Iris pigment epithelial cell (primary cell): ENCODE measurements at regions not wholly inside any gene's neighbourhood (a gene's known extent, or its start where the extent isn't known, plus 50 kb on each side); places are given as distances from the start of the nearest gene placed in this dataset.
"Not testable (repeated sequence)": the region's sequence is repeated elsewhere in the genome, so short reads cannot be mapped to it uniquely, and the experiment has no call there.

ENCODE experiments used
- DNase-seq: peaks from one replicate; pipeline ENCODE4 v3.0.0-alpha.2; 2011; ENCODE audit warnings: low read depth

DNA sequence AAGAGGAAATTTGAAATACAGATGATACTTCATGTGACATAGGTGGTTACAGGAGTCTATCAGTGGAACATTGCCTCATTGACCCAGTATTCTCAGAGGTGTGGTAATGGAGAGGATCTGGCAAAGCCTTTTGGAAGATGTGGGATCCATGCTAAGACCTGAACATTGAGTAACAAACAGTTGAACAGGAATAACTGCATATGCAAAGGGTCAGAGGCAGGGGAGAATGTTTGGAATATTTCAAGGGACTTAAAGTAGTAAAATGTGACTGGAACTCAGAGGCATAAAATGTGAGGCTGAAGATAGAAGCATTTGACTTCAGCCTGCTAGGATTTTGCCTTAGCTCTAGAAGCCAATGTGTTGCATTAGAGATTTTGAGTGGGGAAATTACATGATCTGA, 300.2 kb upstream of the ETAA1 start:
- DNase-seq, result no peak

DNA sequence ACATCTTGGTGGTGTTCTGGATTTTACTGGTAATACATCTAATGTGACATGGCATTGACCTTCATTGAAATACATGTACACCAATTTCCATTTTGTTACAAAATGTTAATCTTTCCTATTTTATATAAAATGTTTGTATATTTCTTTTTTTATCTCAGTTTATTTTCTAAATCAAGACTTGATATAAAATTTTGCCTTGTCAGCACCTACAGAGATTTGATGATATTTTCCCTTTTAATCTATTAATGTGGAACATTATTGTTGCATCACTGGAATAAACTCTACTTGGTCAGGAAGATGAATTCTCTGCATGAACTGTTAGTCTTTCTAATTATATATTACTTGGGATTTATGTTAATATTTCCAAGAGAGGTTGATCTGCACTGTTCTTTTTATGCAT, 294.0 kb upstream of the ETAA1 start:
- no peak for DNase-seq

DNA sequence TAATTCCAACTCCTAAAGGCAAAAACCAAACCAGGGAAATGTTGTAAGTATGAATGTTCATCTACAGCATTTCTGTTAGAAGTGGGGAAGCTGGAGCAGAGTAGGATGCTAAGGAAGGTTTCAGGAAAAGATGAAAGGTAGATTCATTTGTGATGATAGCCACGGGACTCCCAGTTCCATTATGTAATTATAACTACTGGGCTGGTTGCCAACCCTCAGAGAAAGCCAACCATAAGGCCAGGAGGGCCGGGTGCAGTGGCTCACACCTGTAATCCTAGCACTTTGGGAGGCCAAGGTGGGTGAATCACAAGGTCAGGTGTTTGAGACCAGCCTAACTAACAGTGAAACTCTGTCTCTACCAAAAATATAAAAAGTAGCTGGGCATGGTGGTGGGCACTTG, 288.9 kb upstream of the ETAA1 start:
- DNase-seq, result no peak

DNA sequence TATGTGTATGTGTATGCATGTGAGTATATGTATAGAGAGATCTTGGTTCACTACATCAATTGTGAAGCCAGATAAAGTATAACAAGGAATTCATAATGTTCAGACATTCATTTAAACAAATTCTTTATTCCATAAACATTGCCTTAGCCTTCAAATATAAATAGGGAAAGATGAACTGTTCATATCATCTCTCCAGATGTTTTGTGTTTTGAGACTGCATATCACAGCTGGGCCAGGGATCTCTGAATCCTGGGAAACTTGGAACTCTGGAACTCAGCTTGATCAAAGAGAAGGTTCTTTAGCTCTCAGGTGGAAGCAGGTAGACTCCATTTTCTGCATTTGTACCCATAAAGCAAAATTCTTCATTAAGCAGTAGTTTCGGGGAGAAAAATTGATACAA, 272.6 kb upstream of the ETAA1 start:
- no peak for DNase-seq

DNA sequence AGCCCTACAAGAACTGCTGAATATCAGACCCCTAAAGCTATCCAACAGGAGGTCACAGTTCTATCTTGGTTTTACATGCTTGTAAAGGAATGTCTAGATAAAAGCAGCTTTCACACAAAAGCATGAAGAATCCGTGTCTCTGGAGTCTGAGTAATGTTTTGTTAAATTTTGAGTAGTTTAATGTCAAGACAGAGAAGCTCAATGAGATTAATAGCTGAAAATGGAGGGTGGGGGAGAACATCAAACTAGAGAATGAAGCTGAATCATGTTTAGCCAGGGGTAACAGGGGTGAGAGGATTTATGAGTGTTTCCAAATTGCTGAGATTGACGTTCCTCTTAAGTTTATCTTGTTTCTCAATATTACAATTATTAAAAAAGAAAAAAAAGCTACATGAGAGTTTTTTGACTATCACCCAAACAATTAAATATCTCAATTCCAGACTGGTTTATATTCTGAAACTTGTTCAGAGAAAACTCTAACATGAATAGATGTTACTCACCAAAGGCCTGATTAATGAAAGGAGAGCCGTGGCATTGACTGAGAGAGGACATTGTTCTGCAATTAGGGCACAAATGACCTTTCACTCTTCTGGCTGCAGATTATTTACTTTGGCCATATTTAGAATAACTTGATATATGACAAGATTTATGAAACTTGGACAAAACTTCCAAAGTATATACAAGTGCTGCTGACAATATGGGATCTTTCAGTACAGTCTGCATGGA, 266.4 kb upstream of the ETAA1 start:
- peak; percentile 66 for DNase-seq

DNA sequence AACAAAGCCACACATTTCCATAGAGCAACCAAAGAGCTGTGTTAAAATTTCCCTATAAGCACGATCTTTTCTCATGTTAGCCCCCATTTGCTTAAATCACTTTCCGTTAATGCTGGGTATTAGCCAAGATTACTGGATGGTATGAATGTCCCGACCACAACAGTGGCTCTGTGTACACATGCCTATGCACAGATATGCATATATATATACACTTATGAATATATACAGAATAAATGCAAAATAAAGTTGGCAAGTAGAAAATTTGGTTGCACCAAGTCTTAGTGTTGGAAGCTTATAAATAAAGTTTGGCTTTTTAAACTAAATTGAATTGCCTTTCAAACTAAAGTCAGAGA, 265.9 kb upstream of the ETAA1 start:
- DNase-seq, result no peak

DNA sequence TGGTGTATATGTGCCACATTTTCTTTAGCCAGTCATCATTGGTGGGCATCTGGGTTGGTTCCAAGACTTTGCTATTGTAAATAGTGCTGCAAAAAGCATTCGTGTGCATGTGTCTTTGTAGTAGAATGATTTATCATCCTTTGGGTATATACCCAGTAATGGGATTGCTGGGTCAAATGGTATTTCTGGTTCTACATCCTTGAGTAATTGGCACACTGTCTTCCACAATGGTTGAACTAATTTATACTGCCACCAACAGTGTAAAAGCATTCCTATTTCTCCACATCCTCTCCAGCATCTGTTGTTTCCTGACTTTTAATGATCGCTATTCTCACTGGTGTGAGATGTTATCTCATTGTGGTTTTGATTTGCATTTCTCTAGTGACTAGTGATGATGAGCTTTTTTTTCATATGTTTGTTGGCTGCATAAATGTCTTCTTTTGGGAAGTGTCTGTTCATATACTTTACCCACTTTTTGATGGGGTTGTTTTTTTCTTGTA, 264.6 kb upstream of the ETAA1 start:
- not testable (repeated sequence) for DNase-seq

DNA sequence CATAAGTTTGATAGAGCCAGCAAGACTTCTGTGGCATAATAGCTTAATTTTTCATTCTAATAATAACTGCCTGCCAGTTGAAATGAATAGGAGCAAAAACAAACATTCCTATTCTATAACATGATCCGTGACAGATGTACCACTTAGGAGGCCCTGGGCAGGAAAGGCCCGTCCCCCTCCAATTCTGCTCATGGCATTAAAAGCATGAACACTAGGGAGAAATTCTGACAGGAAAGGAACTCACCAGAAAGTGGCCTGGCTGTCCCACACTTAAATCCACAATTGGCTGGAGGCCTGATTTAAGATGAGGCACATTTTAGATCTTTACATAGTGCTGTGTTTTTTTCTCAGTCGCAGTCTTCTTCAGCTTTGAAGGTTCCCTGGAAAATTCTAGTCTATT, 261.9 kb upstream of the ETAA1 start:
- DNase-seq, result no peak

DNA sequence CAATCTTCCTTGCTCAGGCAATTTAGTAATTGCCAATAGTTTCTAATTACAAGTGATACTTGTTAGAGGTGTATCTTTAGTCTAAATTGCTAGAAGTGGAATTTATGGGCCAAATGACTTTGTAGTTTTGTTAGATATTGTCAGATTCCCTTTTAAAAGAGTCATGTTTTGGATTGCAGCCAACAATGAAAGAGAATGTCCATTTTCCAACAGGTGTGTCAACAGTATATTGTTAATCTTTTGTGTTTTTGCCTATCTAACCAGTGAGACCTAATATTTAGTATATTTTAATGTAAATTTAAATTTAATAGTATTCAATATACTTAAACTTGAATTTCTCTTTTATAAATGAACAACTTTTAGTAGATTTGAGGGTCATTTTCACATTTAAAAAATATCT, 259.4 kb upstream of the ETAA1 start:
- DNase-seq, result no peak

DNA sequence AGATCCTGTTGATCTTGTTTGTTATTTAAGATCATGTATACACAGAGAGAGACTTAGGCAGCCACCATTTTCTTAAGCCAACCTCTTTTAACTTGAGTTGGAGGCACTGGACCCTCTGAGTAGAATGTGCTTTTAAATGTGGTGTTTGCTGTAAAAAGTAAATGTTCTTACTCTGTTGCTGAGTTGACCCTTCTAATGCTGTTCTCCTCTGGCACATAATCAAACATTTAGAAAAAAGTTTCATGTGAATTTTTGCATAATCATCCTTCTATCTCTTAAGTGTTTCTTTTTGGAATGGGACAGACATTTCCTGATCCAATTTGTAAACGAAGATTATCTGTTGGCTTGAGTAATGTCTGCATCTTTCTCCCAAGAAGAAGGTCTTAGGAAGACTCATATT, 255.1 kb upstream of the ETAA1 start:
- peak; percentile 17 for DNase-seq

DNA sequence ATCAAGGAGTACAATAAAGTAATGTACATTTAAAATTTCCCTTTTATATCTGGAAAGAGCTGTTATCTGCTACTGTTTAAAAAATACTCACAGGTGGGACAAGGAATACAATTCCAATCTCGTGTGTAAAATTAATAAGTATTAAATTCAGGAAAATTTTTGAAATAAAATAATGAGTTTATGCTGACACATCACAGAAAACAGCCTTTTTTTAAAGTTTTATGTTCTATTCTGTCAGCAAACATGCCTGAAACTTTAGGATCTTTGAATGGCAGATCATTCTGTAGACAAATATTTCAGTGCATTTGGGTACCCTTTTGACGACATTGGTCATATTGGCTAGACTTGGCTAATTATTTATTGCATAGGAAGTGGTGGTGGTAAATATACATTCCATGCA, 254.4 kb upstream of the ETAA1 start:
- no peak for DNase-seq

DNA sequence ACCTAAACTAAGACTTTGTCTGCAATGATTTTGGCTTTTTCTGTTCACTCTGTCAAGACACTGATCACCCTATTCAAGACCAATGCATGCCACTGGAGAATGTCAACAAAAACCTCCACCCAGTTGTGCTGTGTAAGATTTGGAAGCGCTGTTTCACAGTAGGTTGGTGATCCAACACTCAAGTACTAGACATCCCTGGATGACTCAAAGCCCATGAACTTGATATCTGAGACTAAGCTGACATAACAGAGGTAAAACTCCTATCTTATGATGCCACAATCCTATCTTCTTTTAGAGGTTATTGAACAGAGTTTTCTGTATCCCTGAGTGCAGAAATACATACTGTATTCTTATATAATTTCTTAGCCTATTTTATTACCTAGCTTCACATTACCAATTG, 251.3 kb upstream of the ETAA1 start:
- peak; percentile 64 for DNase-seq

DNA sequence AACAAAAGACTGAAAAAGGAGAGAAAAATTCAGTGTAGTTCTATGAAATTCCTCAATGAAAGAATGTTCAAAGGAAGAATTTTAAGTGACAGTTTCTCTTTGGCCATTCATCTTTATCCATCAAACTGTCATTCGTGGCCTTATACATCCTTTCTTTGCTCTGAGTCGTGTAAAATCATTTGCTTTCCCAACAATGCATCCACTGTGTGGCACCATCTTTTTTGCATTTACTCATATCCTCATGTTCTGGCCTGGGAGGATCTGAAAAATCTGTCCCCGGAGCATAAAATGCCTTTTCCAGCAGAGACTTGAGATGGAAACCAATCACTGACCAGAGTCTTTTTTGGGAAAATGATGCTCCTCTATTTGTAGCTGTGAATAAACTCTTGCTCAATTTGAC, 240.3 kb upstream of the ETAA1 start:
- DNase-seq, result no peak

DNA sequence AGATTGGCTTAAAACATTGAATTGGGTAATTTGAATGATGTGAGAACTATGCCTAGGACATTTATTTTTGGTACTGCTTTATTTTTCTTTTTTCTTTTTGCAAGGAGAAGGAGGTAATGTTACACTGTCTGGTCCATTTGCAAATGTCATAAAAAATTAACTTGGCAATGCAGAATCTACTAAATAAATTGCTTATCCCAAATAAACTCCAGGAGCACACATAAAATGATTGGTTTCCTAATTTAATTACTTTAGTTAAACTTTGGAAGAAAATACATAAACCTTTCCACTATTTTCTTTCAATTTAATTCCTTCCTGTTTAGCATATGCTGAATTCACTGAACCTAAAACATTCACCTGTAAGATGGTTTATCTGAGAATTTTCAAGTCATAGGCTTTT, 238.4 kb upstream of the ETAA1 start:
- DNase-seq, result no peak

DNA sequence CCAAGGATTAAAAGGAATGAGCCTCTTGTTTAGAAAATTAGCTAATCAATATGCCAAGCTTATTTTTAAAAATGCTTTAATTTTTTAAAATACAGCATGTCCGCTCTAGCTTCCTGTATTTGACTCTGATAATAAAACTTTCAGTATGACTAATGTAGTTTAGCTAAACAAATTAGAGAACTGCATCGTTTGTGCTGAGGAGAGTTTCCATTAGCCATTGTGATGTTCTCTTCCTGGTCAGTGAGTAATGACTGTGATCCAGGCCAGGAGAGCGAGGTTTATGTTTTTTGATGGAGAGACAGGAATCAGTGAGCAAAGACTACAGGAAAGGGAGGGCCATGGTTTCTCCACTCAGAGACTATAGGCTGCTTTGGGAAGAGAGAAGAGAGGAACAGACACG, 237.2 kb upstream of the ETAA1 start:
- DNase-seq, result peak; percentile 75

DNA sequence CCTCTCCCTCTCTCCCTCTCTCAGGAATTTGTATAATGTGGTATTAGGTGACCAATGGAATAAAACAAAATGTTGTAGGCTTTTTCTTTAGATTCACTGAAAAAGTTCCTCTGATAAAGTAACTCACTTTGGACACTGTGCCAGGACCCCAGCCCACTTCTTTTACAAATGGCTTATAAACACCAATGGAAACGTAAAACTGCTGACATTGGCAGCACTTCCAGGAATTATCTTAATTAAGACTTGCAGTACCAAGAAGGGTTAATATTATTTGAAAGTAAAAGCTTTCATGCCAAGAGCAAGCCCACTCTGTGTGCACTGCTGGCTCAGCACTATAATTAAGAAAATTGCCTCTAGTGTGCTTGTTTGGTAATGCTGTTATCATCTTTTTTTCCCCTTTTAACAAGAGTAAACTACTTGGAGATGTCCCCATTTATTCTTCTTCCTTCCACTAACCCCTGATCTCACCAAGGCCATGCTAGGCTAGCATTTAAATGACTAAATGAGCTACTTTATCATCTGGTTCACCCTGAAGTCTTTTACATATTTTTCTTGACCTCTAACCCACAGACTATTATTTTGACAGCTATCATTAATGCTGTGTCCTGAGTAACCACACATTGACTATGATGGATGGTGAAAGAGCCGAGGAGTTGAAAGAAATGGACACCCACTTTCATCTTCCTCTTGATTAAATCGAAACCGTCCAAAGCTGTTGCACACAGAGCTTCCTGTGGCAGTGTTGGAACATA, 232.2 kb upstream of the ETAA1 start:
- no peak for DNase-seq

DNA sequence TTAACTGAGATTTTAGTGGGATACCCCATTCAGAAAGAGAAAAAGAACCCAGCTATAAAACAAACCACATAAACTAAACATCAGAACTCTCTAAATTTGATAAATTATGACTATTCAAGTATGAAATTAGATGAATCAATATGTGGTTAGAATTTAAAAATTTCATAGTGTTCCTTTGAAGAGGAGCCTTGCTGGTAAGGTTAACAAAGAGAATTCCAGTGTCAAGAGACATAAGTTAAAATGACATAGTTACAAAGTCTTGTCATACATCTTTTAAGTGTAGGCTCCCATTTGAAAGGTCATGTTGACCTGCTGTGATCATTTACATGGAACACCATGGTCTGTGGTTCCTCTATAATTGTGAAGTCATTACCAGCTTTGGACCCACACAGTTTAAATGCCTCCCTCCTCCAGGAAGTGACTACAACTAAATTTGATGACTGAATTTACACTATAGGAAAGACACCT, 231.6 kb upstream of the ETAA1 start:
- DNase-seq, result no peak

DNA sequence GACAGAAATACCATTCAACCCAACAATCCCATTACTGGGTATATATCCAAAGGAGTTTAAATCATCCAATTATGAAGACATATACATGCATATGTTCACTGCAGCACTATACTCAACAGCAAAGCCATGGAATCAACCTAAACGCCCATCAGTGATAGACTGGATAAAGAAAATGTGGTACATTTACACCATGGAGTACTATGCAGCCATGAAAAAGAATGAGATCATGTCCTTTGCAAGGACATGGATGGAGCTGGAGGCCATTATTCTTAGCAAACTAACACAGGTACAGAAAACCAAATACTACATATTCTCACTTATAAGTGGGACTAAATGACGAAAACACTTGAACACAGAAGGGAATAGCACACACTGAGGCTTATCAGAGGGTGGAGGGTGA, 230.6 kb upstream of the ETAA1 start:
- not testable (repeated sequence) for DNase-seq

DNA sequence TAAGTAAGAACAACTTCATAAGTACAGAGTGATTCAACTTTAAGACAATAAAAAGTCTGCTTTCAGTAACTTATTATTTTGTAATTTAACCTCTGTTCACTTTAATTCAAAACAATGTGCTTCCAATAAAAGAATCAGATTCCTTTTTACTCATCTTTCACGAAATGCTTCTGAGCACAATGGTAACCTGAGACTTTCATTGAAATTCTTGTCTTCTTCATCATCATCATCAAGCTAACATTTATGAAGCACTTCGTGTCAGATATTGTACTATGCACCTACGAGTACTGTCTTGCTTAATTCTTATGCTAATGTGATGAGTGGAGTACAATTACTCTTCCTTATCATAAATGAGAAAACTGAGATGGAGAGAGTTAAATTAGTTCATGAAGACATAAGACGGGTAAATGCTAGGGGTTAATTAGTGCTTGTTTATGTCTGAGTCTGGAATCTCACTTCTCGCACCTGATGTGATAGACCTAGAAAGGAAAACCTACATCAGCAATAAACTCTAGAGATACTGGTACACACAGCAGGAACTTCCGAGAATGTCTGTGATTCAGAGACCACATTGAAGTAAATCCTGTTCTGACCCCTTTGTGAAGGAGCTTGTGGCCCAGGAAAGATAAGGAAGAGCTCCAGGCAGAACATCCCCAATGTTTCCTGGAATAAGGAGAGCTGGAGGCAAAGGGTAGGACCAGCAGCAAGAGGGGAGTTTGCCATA, 227.6 kb upstream of the ETAA1 start:
- DNase-seq, result peak; percentile 35

DNA sequence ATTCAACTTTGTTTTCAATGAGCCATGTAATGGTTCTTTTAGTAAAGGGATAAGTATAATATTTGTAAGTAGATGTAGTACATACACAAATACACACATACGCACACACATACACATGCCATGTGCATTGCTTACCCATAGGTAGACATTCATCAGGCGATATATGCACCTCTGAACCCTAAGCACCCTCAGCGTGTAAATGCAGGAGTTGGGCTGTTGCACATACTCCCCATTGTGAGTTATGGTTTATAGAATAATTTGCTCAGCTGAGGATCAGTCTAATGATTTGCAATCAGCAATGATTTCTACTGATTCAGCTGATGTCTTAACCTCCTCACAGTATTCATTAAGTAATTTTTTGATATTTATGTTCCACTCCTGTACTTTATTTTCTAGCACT, 217.6 kb upstream of the ETAA1 start:
- DNase-seq, result no peak

DNA sequence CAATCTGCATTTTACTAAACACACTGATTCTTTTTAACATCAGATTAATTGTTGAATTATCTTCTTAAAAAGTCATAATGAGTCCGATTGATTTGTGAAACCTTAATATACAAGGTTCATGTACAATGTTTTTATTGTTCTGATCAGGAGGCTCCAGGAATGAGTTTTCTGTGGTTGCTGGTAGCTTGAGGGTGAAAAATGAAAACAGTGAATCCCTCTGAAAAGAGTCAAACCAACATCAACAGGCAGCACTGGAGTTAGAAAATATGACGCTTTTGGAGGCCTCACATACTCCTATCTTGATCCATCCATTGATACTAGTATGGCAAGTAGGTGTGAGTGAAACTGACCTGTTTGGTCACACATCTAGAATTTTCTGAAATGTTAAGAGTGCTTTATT, 216.3 kb upstream of the ETAA1 start:
- no peak for DNase-seq

DNA sequence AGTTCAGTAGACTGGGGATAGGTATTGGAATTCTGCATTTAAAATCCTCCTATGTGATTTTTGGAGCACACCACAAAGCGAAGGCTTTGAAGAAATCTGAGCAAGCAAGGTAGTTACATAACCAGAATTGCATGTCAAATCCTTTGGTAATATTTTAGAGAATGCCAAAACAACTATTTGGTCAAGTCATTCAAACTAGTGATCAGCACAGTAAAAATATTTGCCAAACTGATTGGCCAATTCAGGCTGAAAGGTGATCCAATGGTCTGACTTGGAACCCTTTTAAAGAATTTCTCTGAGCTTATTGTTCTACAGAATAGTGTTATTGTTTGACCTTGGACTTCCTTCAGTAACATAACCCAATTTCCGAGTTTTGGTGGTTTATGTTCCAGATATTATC, 214.2 kb upstream of the ETAA1 start:
- no peak for DNase-seq

DNA sequence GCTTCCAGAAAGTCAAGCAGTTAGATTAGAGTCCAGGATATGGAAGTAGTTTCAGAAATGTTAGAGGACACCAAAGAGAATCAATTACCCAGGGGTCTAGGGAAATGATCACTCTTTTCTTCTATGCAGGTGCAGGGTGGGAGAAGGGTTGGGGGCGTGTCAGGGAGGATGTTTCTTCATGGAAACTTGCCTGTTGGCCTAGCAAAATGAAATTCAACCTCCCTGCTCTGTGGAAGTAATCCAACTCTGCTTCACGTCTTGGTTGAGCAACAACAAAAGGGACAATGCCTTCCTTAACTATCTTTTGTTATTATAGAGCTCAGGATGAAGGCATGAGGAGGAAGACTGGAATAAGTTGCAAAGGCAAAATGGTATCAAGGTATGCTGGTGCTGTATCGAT, 210.8 kb upstream of the ETAA1 start:
- no peak for DNase-seq
